B cell (primary cell): ENCODE measurements at regions not wholly inside any gene's neighbourhood (a gene's known extent, or its start where the extent isn't known, plus 50 kb on each side); places are given as distances from the start of the nearest gene placed in this dataset.
"Not testable (repeated sequence)": the region's sequence is repeated elsewhere in the genome, so short reads cannot be mapped to it uniquely, and the experiment has no call there.

Source experiments
- ATAC-seq: fragments of 200-7000 bp; cut with Tn5 transposase; one replicate; pipeline ENCODE4 v1.10.0; 2021; ENCODE audit warnings: low read depth, mild to moderate bottlenecking, moderate number of reproducible peaks, moderate library complexity
- CTCF ChIA-PET: fragments of 350-600 bp; sonication (Branson Sonifier 250); formaldehyde crosslinking; loops from one replicate; lab custom pipeline; 2021; ENCODE audit warnings: antibody characterized with exemption, inconsistent platforms; lab: Charles Lee
- POLR2A ChIA-PET: fragments of 350-600 bp; sonication (Branson Sonifier 250); formaldehyde crosslinking; loops from one replicate; lab custom pipeline; 2021; ENCODE audit warnings: antibody characterized with exemption; lab: Charles Lee
- DNase-seq: peaks from one replicate; pipeline ENCODE4 v3.0.0; 2013
- H2AFZ ChIP-seq: 2 replicates; pipeline ENCODE4 v1.6.1; 2012; ENCODE audit warnings: mild to moderate bottlenecking, low read depth, low read length; ENCODE audit not compliant: insufficient read depth, poor library complexity, severe bottlenecking
- H3K27ac ChIP-seq, 2 donors: 1 replicate in 1 of 2; 2 replicates in 1 of 2; pipeline ENCODE4 v1.5.1; 2012 to 2013; ENCODE audit warnings: low read length in 2 of 2, mild to moderate bottlenecking in 2 of 2, moderate library complexity in 1 of 2
- H3K27me3 ChIP-seq, 4 experiments: fragments of 200-600 bp in 1 of 4; sonication (generic) in 1 of 4; replicated peaks in 1 of 4; 1 replicate in 2 of 4; 2 replicates in 2 of 4; pipeline versions ENCODE4 v1.6.1 to v1.7.0; 2013 to 2016; ENCODE audit warnings: low read length in 3 of 4, mild to moderate bottlenecking in 2 of 4, mixed read lengths in 1 of 4, moderate library complexity in 1 of 4; ENCODE audit not compliant: insufficient read depth in 4 of 4, control insufficient read depth in 3 of 4; ENCODE audit errors: control extremely low read depth in 1 of 4
- H3K36me3 ChIP-seq, 2 experiments: replicated peaks in 1 of 2; 1 replicate in 1 of 2; 2 replicates in 1 of 2; pipeline versions ENCODE4 v1.6.1 to v1.7.1; 2013; ENCODE audit warnings: low read length in 1 of 2; ENCODE audit not compliant: insufficient read depth in 2 of 2, control insufficient read depth in 1 of 2; ENCODE audit errors: control extremely low read depth in 1 of 2, extremely low read depth in 1 of 2
- H3K4me1 ChIP-seq, 2 donors: fragments of 200-600 bp in 1 of 2; sonication (generic) in 1 of 2; 1 replicate in 1 of 2; 2 replicates in 1 of 2; pipeline versions ENCODE4 v1.5.1 to v1.6.1; 2013 to 2017; ENCODE audit warnings: low read length in 2 of 2; ENCODE audit not compliant: control insufficient read depth in 2 of 2, insufficient read depth in 2 of 2
- H3K4me2 ChIP-seq: replicated peaks from 2 replicates; pipeline ENCODE3; 2012; ENCODE audit warnings: mild to moderate bottlenecking, low read depth, low read length; ENCODE audit not compliant: poor library complexity, severe bottlenecking
- H3K4me3 ChIP-seq, 5 experiments: fragments of 200-600 bp in 1 of 5; sonication (generic) in 1 of 5; 1 replicate in 3 of 5; 2 replicates in 2 of 5; pipeline versions ENCODE4 v1.5.1 to v1.7.0; 2011 to 2016; ENCODE audit warnings: low read length in 4 of 5, mild to moderate bottlenecking in 4 of 5, low read depth in 2 of 5, control low read depth in 1 of 5, moderate library complexity in 1 of 5; ENCODE audit not compliant: insufficient read depth in 1 of 5; ENCODE audit errors: control extremely low read depth in 1 of 5, extremely low read depth in 1 of 5
- H3K79me2 ChIP-seq: fragments of 200-600 bp; sonication (generic); one replicate; pipeline ENCODE4 v1.6.0; 2016; ENCODE audit warnings: low read length; ENCODE audit not compliant: control insufficient read depth, insufficient read depth
- H3K9ac ChIP-seq: fragments of 200-600 bp; sonication (generic); 2 replicates; pipeline ENCODE4 v1.6.1; 2017; ENCODE audit warnings: mild to moderate bottlenecking, low read length, moderate library complexity
- H3K9me3 ChIP-seq, 3 donors: one replicate each; pipeline versions ENCODE4 v1.6.1 to v1.7.1; 2013; ENCODE audit warnings: low read length in 2 of 3; ENCODE audit not compliant: control insufficient read depth in 2 of 3, insufficient read depth in 1 of 3; ENCODE audit errors: control extremely low read depth in 1 of 3
- H4K20me1 ChIP-seq: 2 replicates; pipeline ENCODE4 v1.6.0; 2012; ENCODE audit warnings: mild to moderate bottlenecking, low read length; ENCODE audit not compliant: insufficient read depth, control insufficient read depth, poor library complexity, severe bottlenecking
- H3K27ac Mint-ChIP-seq: one replicate; pipeline ENCODE4 v1.8.0; 2021; ENCODE audit warnings: mixed read lengths
- H3K27me3 Mint-ChIP-seq: one replicate; pipeline ENCODE4 v1.8.0; 2021; ENCODE audit warnings: mixed read lengths
- H3K4me1 Mint-ChIP-seq: one replicate; pipeline ENCODE4 v1.8.0; 2021; ENCODE audit warnings: mixed read lengths
- H3K4me3 Mint-ChIP-seq: one replicate; pipeline ENCODE4 v1.8.0; 2021; ENCODE audit warnings: mixed read lengths
- H3K9me3 Mint-ChIP-seq: one replicate; pipeline ENCODE4 v1.8.0; 2022; ENCODE audit warnings: mixed read lengths; ENCODE audit not compliant: insufficient read depth
- EZH2 ChIP-seq: IDR thresholded peaks from 2 replicates; pipeline ENCODE4 v1.6.1; 2012; ENCODE audit warnings: borderline replicate concordance, low read depth, mild to moderate bottlenecking, moderate library complexity, low read length; ENCODE audit not compliant: insufficient read depth, poor library complexity, severe bottlenecking
- WGBS: methylation state at CpG from one replicate; pipeline ENCODE4 v1.1.5; 2013; ENCODE audit warnings: missing lambda C conversion rate; ENCODE audit not compliant: insufficient coverage; 5-methylcytosine and 5-hydroxymethylcytosine counted together
- intact Hi-C: fragments of 100-400 bp; cut with micrococcal nuclease; formaldehyde crosslinking; loops from one replicate; pipeline ENCODE4 v1.10.0; 2022
- TF ChIP-seq, protein P1 (sequence below): fragments of 200-600 bp; IDR thresholded peaks from one replicate; pipeline ENCODE4 v1.8.0; 2022; ENCODE audit warnings: antibody characterized with exemption, mild to moderate bottlenecking

DNA sequence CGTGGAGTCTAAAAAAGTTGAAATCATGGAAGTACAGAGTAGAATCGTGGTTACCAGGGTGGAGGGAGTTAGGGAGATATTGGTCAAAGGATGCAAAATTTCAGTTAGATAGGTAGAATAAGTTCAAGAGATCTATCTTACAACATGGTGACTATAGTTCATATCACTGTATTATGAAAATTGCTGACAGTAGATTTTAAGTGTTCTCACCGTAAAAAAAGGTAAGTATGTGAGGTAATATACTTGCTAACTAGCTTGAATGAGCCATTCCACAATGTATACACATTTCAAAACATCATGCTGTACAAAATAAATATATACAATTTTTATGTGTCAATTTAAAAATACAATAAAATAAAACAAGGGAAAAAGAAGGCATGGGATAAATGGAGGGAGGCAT is 392.1 kb downstream of the CAAP1 start:
- H3K9ac ChIP-seq: no peak overlapping the region
- no peaks in the 10 kb centered on the region for H3K4me1 Mint-ChIP-seq
- H2AFZ ChIP-seq: no peak overlapping the region
- ChIA-PET POLR2A (no interaction called here), CTCF (no interaction called here)
- no peaks in the 10 kb centered on the region for H3K27me3 Mint-ChIP-seq
- H3K4me2 ChIP-seq: no peak overlapping the region
- no peak overlapping the region for H3K4me3 ChIP-seq
- H3K27me3 ChIP-seq: no peaks in the 10 kb centered on the region
- no peaks in the 10 kb centered on the region for H3K9me3 ChIP-seq
- H3K27ac ChIP-seq: no peak overlapping the region
- peaks cover 4% of the 10 kb centered on the region for H3K9me3 Mint-ChIP-seq
- H3K27ac Mint-ChIP-seq: no peak overlapping the region
- H3K4me1 ChIP-seq: no peaks in the 10 kb centered on the region
- TF ChIP-seq, protein P1, sequence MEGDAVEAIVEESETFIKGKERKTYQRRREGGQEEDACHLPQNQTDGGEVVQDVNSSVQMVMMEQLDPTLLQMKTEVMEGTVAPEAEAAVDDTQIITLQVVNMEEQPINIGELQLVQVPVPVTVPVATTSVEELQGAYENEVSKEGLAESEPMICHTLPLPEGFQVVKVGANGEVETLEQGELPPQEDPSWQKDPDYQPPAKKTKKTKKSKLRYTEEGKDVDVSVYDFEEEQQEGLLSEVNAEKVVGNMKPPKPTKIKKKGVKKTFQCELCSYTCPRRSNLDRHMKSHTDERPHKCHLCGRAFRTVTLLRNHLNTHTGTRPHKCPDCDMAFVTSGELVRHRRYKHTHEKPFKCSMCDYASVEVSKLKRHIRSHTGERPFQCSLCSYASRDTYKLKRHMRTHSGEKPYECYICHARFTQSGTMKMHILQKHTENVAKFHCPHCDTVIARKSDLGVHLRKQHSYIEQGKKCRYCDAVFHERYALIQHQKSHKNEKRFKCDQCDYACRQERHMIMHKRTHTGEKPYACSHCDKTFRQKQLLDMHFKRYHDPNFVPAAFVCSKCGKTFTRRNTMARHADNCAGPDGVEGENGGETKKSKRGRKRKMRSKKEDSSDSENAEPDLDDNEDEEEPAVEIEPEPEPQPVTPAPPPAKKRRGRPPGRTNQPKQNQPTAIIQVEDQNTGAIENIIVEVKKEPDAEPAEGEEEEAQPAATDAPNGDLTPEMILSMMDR: no peak
- no peak for TF ChIP-seq EZH2
- H3K36me3 ChIP-seq: no peaks in the 10 kb centered on the region
- H3K4me3 Mint-ChIP-seq: no peak overlapping the region
- intact Hi-C loops: no loop called here
- no CpG with 5 or more reads among the region's 3 CpGs for WGBS
- no peaks in the 10 kb centered on the region for H4K20me1 ChIP-seq
- ATAC-seq: no peak
- no peaks in the 10 kb centered on the region for H3K79me2 ChIP-seq
- DNase-seq: no peak

DNA sequence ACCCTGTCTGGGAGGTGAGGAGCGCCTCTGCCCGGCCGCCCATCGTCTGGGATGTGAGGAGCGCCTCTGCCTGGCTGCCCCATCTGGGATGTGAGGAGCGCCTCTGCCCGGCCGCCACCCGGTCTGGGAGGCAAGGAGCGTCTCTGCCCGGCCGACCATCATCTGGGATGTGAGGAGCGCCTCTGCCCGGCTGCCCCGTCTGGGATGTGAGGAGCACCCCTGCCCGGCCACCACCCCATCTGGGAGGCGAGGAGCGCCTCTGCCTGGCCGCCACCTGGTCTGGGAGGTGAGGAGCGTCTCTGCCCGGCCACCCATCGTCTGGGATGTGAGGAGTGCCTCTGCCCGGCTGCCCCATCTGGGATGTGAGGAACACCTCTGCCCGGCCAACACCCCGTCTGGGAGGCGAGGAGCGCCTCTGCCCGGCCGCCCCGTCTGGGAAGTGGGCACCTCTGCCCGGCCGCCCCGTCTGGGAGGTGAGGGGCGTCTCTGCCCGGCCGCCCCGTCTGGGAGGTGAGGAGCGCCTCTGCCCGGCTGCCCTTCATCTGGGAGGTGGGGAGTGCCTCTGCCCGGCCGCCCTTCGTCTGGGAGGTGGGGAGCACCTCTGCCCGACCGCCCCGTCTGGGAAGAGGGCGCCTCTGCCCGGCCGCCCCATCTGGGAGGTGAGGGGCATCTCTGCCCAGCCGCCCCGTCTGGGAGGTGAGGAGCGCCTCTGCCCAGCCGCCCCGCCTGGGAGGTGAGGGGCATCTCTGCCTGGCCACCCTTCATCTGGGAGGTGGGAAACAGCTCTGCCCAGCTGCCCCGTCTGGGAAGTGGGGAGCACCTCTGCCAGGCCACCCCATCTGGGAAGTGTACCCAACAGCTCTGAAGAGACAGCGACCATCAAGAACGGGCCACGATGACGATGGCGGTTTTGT is 399.7 kb downstream of the CAAP1 start:
- H3K27ac ChIP-seq, DNase-seq, intact Hi-C loops, H4K20me1 ChIP-seq, H3K36me3 ChIP-seq, H3K4me1 Mint-ChIP-seq, ATAC-seq, POLR2A ChIA-PET, H3K27ac Mint-ChIP-seq, H3K4me2 ChIP-seq, H3K4me1 ChIP-seq, H2AFZ ChIP-seq, H3K27me3 Mint-ChIP-seq, H3K4me3 Mint-ChIP-seq, H3K9ac ChIP-seq, H3K27me3 ChIP-seq, H3K9me3 Mint-ChIP-seq, H3K4me3 ChIP-seq, CTCF ChIA-PET, H3K79me2 ChIP-seq: not testable (repeated sequence)
- WGBS: 95% methylated on average over 43 of the region's 59 CpGs
- H3K9me3 ChIP-seq: peaks cover 0 to 24% (median 0%) of the 10 kb centered on the region in 3 donors

DNA sequence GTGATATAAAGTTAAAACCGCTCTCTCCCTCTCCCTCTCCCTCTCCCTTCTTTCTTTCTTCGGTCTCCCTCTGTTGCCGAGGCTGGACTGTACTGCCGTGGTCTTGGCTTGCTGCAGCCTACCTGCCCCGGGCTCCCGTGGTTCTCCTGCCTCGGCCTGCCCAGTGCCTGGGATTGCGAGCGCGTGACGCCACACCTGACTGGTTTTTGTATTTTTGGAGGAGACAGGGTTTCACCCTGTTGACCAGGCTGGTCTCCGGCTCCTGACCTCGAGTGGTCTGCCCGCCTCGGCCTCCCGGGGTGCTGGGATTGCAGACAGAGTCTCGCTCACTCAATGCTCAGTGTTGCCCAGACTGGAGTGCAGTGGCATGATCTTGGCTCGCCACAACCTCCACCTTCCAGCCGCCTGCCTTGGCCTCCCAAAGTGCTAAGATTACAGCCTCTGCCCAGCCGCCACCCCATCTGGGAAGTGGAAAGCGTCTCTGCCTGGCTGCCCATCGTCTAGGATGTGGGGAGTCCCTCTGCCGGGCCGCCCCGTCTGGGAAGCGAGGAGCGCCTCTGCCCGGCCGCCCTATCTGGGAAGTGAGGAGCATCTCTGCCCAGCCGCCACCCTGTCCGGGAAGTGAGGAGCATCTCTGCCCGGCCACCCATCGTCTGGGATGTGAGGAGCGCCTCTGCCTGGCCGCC is 400.5 kb downstream of the CAAP1 start:
- H3K27me3 Mint-ChIP-seq, H2AFZ ChIP-seq, H3K4me1 Mint-ChIP-seq, DNase-seq, H3K27me3 ChIP-seq, H3K36me3 ChIP-seq, H3K4me3 ChIP-seq, CTCF ChIA-PET, intact Hi-C loops, H3K4me1 ChIP-seq, H3K4me2 ChIP-seq, H3K4me3 Mint-ChIP-seq, H3K27ac ChIP-seq, H3K9me3 Mint-ChIP-seq, ATAC-seq, POLR2A ChIA-PET, H3K27ac Mint-ChIP-seq, H3K9ac ChIP-seq, H4K20me1 ChIP-seq, H3K79me2 ChIP-seq: not testable (repeated sequence)
- WGBS: 97% methylated on average over 32 of the region's 35 CpGs
- H3K9me3 ChIP-seq: peaks cover 0 to 24% (median 0%) of the 10 kb centered on the region in 3 donors
